SKM-1 treated with dmso at 0.1 percent for 144 hours (cell line): ENCODE measurements at regions not wholly inside any gene's neighbourhood (a gene's known extent, or its start where the extent isn't known, plus 50 kb on each side); places are given as distances from the start of the nearest gene placed in this dataset.

Experiments used
- DNase-seq: peaks from one replicate; lab custom pipeline; 2025; ENCODE audit not compliant: unreplicated experiment; lab: John Stamatoyannopoulos, UW

- no peak for DNase-seq
Measured at GRCh38 chr2:236404346-236404745, 140.1 kb upstream of the ASB18 start.

DNA sequence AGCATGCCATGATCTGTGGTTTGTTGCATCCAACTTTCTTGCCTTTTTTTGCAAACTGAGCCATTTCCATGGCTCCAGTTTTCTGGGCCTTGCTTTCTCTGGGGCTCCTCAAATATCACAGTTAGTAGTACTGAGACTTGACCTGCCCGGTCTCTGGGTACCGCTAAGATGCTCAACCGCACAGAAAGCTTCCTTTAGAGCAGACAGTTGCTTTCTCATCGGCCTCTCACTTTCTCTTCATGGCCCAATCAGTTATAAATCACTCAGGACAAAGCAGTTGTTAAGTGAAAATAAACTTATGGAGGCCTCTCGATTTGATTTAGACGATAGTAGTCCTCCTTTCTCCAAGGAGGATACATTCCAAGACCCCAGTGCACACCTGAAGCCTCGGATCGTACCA lies 141.2 kb upstream of the ASB18 start:
- no peak for DNase-seq

GRCh38 chr2:236408090-236408489 lies 143.9 kb upstream of the ASB18 start:
- no peak for DNase-seq

GRCh38 chr2:236408786-236409185 lies 144.6 kb upstream of the ASB18 start:
- no peak for DNase-seq

DNA sequence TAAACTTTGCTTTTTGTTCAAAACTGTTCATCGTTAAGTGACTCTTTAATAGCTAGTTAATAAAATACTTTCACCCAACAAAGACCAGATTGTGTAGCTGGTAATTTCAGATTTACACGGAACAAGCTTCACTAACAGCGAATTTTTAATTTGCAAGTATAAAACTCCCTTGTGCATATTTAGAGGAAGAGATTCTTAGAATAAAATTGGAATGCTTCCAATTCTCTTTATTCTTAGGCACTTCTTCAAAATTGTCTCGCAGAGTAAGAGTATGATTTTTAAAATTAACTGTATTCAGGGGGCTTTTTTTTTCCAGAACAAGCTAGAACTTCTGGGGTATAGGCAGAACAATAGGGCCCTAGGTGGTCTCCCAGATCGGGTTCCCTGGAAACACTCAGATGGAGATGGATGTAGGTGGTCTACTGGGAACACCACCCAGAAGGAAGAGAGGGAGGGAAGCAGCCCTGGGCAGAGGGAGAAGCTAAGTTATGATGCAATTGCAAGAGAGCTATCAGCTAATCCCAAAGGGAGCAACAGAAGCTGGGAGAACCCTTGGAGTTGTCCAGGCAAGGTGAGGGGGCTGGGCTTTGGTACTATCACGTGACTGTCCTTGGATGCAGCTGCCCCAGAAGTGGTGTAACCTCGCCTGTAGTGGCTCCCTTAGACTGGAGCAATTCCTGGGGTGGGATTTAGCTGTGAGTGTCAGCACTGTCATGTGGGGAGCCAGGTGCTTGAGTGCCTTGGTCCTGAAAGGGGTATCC lies 151.7 kb upstream of the ASB18 start:
- DNase-seq: no peak

- DNase-seq: no peak
Measured at GRCh38 chr2:236417150-236417549, 152.5 kb upstream of the ACKR3 start.

DNA sequence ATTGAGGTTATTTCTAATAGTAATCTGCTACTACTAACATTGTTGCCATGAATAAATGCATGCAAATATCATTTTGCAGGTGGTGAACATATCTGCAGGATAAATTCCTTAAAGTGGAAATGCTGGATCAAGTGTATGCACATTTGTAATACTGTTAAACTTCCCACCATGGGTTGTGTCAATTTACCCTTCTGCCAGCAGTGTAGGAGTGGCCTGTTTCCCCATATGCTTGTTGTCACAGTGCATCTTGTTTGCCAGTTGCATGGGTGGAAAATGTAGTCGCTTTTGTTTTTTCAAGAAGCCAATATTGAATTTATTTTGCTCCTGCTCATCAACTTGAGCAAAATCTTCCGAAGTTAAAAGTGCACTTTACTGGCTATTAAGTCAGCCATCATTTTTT lies 139.0 kb upstream of the ACKR3 start:
- no peak for DNase-seq

- no peak for DNase-seq
Measured at GRCh38 chr2:236434593-236434992, 135.0 kb upstream of the ACKR3 start.

- DNase-seq: no peak
Measured at GRCh38 chr2:236440110-236440881, 129.3 kb upstream of the ACKR3 start.

DNA sequence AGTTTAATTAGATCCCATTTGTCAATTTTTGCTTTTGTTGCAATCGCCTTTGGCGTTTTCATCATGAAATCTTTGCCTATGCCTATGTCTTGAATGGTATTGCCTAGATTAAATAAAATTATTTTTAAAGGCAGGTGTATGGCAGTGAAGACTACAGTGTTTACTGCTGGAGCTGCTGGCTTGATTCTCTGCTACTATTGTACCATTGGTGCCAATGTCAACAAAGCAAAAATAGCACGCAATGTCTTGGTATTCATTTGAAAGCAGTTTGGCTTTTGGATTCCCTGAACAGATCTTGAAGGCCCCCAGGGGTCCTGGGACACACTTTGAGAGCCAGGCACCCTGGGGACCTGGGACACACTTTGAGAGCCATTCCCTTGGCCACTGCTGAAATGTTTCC lies 125.4 kb upstream of the ACKR3 start:
- DNase-seq: no peak

DNA sequence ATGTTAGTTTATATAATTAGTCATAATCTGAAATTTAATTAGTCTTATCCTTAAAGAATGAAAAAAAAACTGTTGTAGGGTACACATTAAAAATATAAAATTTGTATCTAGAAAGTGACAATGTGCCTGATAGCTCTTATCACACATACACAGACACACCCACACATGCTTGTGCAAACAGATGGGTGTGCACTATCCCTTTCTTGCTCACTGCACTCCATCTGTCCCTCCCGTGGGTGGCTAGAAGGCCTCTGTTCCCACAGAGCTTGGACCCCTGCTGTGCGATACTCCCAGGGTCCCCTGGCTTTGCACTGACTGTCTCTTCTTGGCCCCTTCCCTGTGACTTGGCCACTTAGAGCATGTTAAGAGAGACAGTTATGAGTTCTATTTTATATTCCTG lies 123.9 kb upstream of the ACKR3 start:
- DNase-seq: no peak

GRCh38 chr2:236446521-236446920 lies 123.1 kb upstream of the ACKR3 start:
- DNase-seq: no peak

GRCh38 chr2:236449167-236449761 lies 120.4 kb upstream of the ACKR3 start:
- DNase-seq: no peak

DNA sequence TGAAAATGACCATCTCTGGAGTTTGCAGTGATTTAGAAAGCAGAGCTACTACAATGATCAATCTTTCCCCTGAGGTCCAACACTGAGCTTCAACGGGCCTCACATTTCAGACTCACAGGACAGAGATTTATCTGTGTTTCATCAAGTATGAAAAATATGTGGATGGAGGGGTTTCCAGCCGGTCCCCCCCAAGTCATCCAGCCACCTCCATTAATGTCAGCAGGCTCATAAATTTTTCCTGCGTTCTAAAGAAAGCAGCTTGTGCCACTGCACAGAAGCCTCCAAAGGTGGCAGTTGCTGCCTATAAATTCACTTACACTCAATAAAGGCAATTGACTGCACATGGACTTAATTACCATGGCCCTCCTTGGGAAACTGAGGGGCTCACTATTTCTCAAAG lies 117.4 kb upstream of the ACKR3 start:
- DNase-seq: no peak

DNA sequence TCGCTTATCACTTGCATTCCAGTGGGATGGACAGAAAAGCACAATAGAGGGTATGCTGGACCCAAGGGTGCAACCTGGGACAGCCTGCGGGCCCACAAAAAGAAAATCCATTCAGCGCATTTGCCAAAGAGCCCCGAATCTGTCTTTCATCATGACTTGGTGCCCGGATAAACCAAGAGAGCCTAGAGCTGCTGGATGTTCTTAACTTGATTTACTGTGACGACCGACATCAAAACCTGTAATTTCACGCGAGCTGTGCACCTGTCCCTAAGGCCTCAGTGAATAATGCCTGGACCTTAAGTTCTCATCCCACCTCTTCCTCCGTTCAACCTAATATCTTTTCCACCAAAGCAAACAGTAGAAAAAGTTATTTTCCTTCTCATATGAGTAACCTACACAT lies 115.5 kb upstream of the ACKR3 start:
- DNase-seq: no peak

- no peak for DNase-seq
Measured at GRCh38 chr2:236459393-236459792, 110.2 kb upstream of the ACKR3 start.

GRCh38 chr2:236464140-236464539 lies 105.5 kb upstream of the ACKR3 start:
- DNase-seq: no peak

DNA sequence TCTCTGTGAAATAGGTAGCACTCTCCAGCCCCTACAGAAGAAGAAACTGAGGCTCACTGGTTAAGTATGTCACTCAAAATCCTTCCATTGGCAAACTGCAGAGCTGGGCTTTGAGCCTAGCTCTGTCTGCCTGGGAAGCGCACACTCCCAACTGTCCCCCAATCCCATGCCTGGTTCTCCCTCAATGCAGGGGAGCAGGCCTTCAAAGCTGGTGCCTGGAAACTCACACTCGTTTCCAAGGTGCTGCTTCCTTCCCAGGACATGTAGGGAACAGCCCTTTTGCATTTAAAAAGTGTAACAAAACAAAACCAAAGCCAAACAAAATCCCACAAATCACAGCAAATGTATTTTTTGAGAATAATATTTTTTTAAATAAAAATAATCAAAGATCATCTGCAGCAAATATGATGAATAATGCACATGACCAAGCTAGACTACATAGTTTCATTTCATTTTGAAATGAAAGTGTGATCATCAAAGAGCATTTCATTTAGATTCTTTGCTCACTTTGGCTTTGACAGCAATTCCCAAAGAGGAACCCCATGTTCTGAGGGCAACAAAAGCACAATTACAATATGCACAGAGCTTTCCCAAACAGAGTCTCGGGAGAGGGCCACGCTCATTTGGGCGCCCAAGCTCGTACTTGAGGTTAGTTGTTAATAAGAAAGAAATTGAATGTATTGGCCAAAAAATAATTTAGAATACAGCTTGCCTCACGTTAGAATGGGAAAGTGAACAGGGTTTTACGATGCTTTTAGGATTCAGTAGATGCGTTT lies 96.7 kb upstream of the ACKR3 start:
- DNase-seq: no peak

- no peak for DNase-seq
Measured at GRCh38 chr2:236473691-236474090, 95.9 kb upstream of the ACKR3 start.

DNA sequence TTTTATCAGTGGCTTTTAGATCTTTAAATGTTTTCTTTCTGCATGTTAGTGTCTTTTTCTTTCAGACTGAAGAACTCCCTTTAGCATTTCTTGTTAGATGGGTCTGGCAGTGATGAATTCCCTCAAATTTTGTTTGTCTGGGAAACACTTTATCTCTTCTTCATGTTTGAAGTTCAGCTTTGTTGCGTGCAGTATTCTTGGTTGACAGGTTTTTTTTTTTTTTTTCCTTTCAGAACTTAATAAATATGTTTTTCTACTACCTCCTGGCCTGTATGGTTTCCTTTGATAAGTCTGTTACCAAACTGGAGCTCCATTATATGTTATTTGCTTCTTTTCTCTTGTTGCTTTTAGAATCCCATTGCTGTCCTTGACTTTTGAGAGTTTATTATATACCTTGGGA lies 89.8 kb upstream of the ACKR3 start:
- no peak for DNase-seq

DNA sequence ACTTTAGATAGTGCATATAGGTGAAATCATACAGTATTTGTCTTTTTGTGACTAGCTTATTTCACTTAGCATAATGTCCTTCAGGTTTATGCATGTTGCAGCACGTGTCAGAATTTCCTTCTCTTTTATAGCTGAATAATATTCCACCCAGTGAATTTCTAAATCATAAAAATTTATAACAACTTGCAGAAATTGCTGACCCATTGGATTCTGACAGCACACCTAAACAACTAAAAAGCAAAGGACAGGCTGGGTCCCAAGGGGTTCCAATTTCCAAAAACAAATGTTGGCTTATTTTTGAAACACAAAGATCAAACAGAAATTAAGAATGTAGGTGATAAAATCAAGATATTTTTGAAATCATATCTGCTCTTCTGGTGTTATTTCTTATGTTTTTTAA lies 86.5 kb upstream of the ACKR3 start:
- no peak for DNase-seq
